OCI-LY7 (cell line): ENCODE measurements at regions not wholly inside any gene's neighbourhood (a gene's known extent, or its start where the extent isn't known, plus 50 kb on each side); places are given as distances from the start of the nearest gene placed in this dataset.

Experiments used
- BruUV-seq: library from RNA; stranded (reverse); fragments of 400-500 nt; replicated peaks from 2 replicates; lab custom pipeline; 2021; lab: Mats Ljungman, UMichigan
- CTCF ChIA-PET: fragments of 300-600 bp; sonication (Branson Sonifier 250); formaldehyde crosslinking; loops from one replicate; lab custom pipeline; 2022; ENCODE audit warnings: antibody characterized with exemption; ENCODE audit not compliant: unreplicated experiment; lab: Charles Lee
- POLR2A ChIA-PET: fragments of 300-600 bp; sonication (Branson Sonifier 250); formaldehyde crosslinking; loops from one replicate; lab custom pipeline; 2022; ENCODE audit warnings: antibody characterized with exemption; lab: Charles Lee
- DNase-seq: peaks from one replicate; pipeline ENCODE4 v3.0.0-alpha.2; 2015; ENCODE audit warnings: low spot score
- H2AFZ ChIP-seq: fragments of 200-600 bp; sonication (generic), shearing (Covaris generic); 2 replicates; pipeline ENCODE4 v1.6.1; 2014; ENCODE audit warnings: mild to moderate bottlenecking, antibody characterized with exemption, low read length, moderate library complexity
- H3K27ac ChIP-seq: fragments of 200-600 bp; sonication (generic); 2 replicates; pipeline ENCODE4 v1.5.1; 2014; ENCODE audit warnings: mixed run types, low read depth, mild to moderate bottlenecking, moderate library complexity, low read length, inconsistent platforms; ENCODE audit not compliant: poor library complexity, severe bottlenecking
- H3K36me3 ChIP-seq: fragments of 200-600 bp; sonication (generic); 2 replicates; pipeline ENCODE4 v1.6.1; 2014; ENCODE audit warnings: mild to moderate bottlenecking, antibody characterized with exemption, low read length, moderate library complexity, mixed read lengths; ENCODE audit not compliant: insufficient read depth
- H3K4me1 ChIP-seq: fragments of 200-600 bp; sonication (generic); 2 replicates; pipeline ENCODE4 v1.5.1; 2014; ENCODE audit warnings: mild to moderate bottlenecking, low read length; ENCODE audit not compliant: insufficient read depth, poor library complexity, severe bottlenecking
- H3K4me2 ChIP-seq: fragments of 200-600 bp; sonication (generic); 2 replicates; pipeline ENCODE4 v1.6.1; 2014; ENCODE audit warnings: mild to moderate bottlenecking, low read length
- H3K4me3 ChIP-seq: fragments of 200-600 bp; sonication (generic); 2 replicates; pipeline ENCODE4 v1.5.1; 2014; ENCODE audit warnings: mild to moderate bottlenecking, low read depth, low read length; ENCODE audit not compliant: poor library complexity, severe bottlenecking
- H3K79me2 ChIP-seq: fragments of 200-600 bp; sonication (generic); 2 replicates; pipeline ENCODE4 v1.6.1; 2016; ENCODE audit warnings: low read depth, mild to moderate bottlenecking, low read length, moderate library complexity, mixed read lengths; ENCODE audit not compliant: insufficient read depth
- H3K9me2 ChIP-seq: fragments of 200-600 bp; sonication (generic); 2 replicates; pipeline ENCODE4 v1.6.1; 2016; ENCODE audit warnings: mild to moderate bottlenecking, low read length, mixed read lengths; ENCODE audit not compliant: insufficient read depth
- H3K9me3 ChIP-seq: fragments of 200-600 bp; sonication (generic); 2 replicates; pipeline ENCODE4 v1.6.1; 2014; ENCODE audit warnings: mild to moderate bottlenecking, mixed run types, low read length, mixed read lengths
- H4K20me1 ChIP-seq: fragments of 200-600 bp; sonication (generic); 2 replicates; pipeline ENCODE4 v1.6.1; 2014; ENCODE audit warnings: mild to moderate bottlenecking, antibody characterized with exemption, low read length, moderate library complexity, mixed read lengths; ENCODE audit not compliant: insufficient read depth
- EZH2phosphoT487 ChIP-seq: fragments of 200-600 bp; sonication (generic); IDR thresholded peaks from 2 replicates; pipeline ENCODE4 v1.6.1; 2018; ENCODE audit warnings: low read depth, borderline replicate concordance, mild to moderate bottlenecking, mixed run types, antibody characterized with exemption, low read length, moderate library complexity, mixed read lengths
- intact Hi-C: fragments of 100-400 bp; cut with micrococcal nuclease; formaldehyde crosslinking; loops from one replicate; pipeline ENCODE4 v1.10.0; 2022; ENCODE audit not compliant: unreplicated experiment
- TF ChIP-seq, protein P1 (sequence below): fragments of 200-600 bp; sonication (generic); conservative IDR thresholded peaks from 2 replicates; pipeline ENCODE4 v1.5.1; 2014; ENCODE audit warnings: mild to moderate bottlenecking, antibody characterized with exemption, low read length, moderate library complexity, mixed read lengths

- H2AFZ ChIP-seq, result no peak overlapping the region
- no peaks in the 10 kb centered on the region for H3K36me3 ChIP-seq
- no peak overlapping the region for H3K4me2 ChIP-seq
- ChIA-PET CTCF (no interaction called here), POLR2A (interaction anchor here (0.7 to 0.8 kb wide), 2 partner anchors 14 to 53 kb away, joined by 3 read pairs; no protein-coding TSS in a partner anchor)
- DNase-seq, result no peak
- H4K20me1 ChIP-seq, result no peaks in the 10 kb centered on the region
- BruUV-seq, result no TSS peak
- no peak for TF ChIP-seq EZH2phosphoT487
- TF ChIP-seq, protein P1, sequence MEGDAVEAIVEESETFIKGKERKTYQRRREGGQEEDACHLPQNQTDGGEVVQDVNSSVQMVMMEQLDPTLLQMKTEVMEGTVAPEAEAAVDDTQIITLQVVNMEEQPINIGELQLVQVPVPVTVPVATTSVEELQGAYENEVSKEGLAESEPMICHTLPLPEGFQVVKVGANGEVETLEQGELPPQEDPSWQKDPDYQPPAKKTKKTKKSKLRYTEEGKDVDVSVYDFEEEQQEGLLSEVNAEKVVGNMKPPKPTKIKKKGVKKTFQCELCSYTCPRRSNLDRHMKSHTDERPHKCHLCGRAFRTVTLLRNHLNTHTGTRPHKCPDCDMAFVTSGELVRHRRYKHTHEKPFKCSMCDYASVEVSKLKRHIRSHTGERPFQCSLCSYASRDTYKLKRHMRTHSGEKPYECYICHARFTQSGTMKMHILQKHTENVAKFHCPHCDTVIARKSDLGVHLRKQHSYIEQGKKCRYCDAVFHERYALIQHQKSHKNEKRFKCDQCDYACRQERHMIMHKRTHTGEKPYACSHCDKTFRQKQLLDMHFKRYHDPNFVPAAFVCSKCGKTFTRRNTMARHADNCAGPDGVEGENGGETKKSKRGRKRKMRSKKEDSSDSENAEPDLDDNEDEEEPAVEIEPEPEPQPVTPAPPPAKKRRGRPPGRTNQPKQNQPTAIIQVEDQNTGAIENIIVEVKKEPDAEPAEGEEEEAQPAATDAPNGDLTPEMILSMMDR, result no peak
- no peak overlapping the region for H3K27ac ChIP-seq
- no peaks in the 10 kb centered on the region for H3K4me1 ChIP-seq
- H3K9me2 ChIP-seq, result no peaks in the 10 kb centered on the region
- intact Hi-C loops, result no loop called here
- H3K79me2 ChIP-seq, result no peaks in the 10 kb centered on the region
- H3K9me3 ChIP-seq, result no peaks in the 10 kb centered on the region
- H3K4me3 ChIP-seq, result no peak overlapping the region
These were observed 1172.3 kb upstream of the LRRTM3 start for GRCh38 chr10:65753532-65753931.

- no peaks in the 10 kb centered on the region for H3K9me2 ChIP-seq
- H3K9me3 ChIP-seq, result no peaks in the 10 kb centered on the region
- no peak overlapping the region for H3K4me2 ChIP-seq
- no peak for DNase-seq
- intact Hi-C loops, result no loop called here
- ChIA-PET POLR2A (no interaction called here), CTCF (no interaction called here)
- no TSS peak for BruUV-seq
- no peaks in the 10 kb centered on the region for H3K4me1 ChIP-seq
- no peak for TF ChIP-seq EZH2phosphoT487
- no peaks in the 10 kb centered on the region for H4K20me1 ChIP-seq
- H3K4me3 ChIP-seq, result no peak overlapping the region
- H3K36me3 ChIP-seq, result no peaks in the 10 kb centered on the region
- H2AFZ ChIP-seq, result no peak overlapping the region
- no peak overlapping the region for H3K27ac ChIP-seq
- no peaks in the 10 kb centered on the region for H3K79me2 ChIP-seq
These were observed 1171.7 kb upstream of the LRRTM3 start for GRCh38 chr10:65754112-65754511.

GRCh38 chr10:65762311-65762710 is 1163.5 kb upstream of the LRRTM3 start:
- H3K4me2 ChIP-seq, result no peak overlapping the region
- no peaks in the 10 kb centered on the region for H3K36me3 ChIP-seq
- no peaks in the 10 kb centered on the region for H4K20me1 ChIP-seq
- H3K9me2 ChIP-seq, result no peaks in the 10 kb centered on the region
- no peak for DNase-seq
- intact Hi-C loops, result no loop called here
- H3K4me1 ChIP-seq, result no peaks in the 10 kb centered on the region
- H3K79me2 ChIP-seq, result no peaks in the 10 kb centered on the region
- no peak overlapping the region for H3K27ac ChIP-seq
- H3K9me3 ChIP-seq, result no peaks in the 10 kb centered on the region
- no peak overlapping the region for H2AFZ ChIP-seq
- CTCF ChIA-PET, result no interaction called here
- BruUV-seq, result no TSS peak
- H3K4me3 ChIP-seq, result no peak overlapping the region
- TF ChIP-seq, protein P1, result no peak
- no peak for TF ChIP-seq EZH2phosphoT487
- POLR2A ChIA-PET, result no interaction called here
